Activated effector memory CD4-positive, alpha-beta T cell treated with anti-CD3 and anti-CD28 coated beads, Interleukin-2, amount 50 U/mL, for 16 hours (primary cell): ENCODE measurements at regions not wholly inside any gene's neighbourhood (a gene's known extent, or its start where the extent isn't known, plus 50 kb on each side); places are given as distances from the start of the nearest gene placed in this dataset.
"Not testable (repeated sequence)": the region's sequence is repeated elsewhere in the genome, so short reads cannot be mapped to it uniquely, and the experiment has no call there.

Source experiments
- DNase-seq: peaks from one replicate; pipeline ENCODE4 v3.0.0-alpha.2; 2020

- DNase-seq = no peak
Measured at GRCh38 chr13:44778761-44779484, 202.8 kb upstream of the TSC22D1 start.

GRCh38 chr13:44775290-44775689 is 199.2 kb upstream of the TSC22D1 start:
- DNase-seq = not testable (repeated sequence)

GRCh38 chr13:44770951-44771350 is 194.8 kb upstream of the TSC22D1 start:
- DNase-seq = no peak

- no peak for DNase-seq
Measured at GRCh38 chr13:44769686-44770085, 193.6 kb upstream of the TSC22D1 start.

GRCh38 chr13:44768775-44769581 is 192.8 kb upstream of the TSC22D1 start:
- peak; percentile 70 for DNase-seq

GRCh38 chr13:44768239-44768638 is 192.1 kb upstream of the TSC22D1 start:
- peak; percentile 65 for DNase-seq

GRCh38 chr13:44765001-44765471 is 188.9 kb upstream of the TSC22D1 start:
- DNase-seq = no peak

GRCh38 chr13:44764302-44764692 is 188.2 kb upstream of the TSC22D1 start:
- no peak for DNase-seq

- DNase-seq = no peak
Measured at GRCh38 chr13:44763615-44764301, 187.6 kb upstream of the TSC22D1 start.

GRCh38 chr13:44762911-44763310 is 186.8 kb upstream of the TSC22D1 start:
- no peak for DNase-seq

- DNase-seq = no peak
Measured at GRCh38 chr13:44760434-44760833, 184.3 kb upstream of the TSC22D1 start.

- DNase-seq = no peak
Measured at GRCh38 chr13:44759384-44760360, 183.5 kb upstream of the TSC22D1 start.

GRCh38 chr13:44758630-44759383 is 182.7 kb upstream of the TSC22D1 start:
- no peak for DNase-seq

GRCh38 chr13:44757671-44758070 is 181.5 kb upstream of the TSC22D1 start:
- DNase-seq = no peak

GRCh38 chr13:44756276-44756810 is 180.2 kb upstream of the TSC22D1 start:
- no peak for DNase-seq

- DNase-seq = no peak
Measured at GRCh38 chr13:44755872-44756271, 179.7 kb upstream of the TSC22D1 start.

GRCh38 chr13:44752164-44752563 is 176.0 kb upstream of the TSC22D1 start:
- no peak for DNase-seq

GRCh38 chr13:44750630-44751029 is 174.5 kb upstream of the TSC22D1 start:
- no peak for DNase-seq

- no peak for DNase-seq
Measured at GRCh38 chr13:44749906-44750305, 173.8 kb upstream of the TSC22D1 start.

GRCh38 chr13:44748439-44748838 is 172.3 kb upstream of the TSC22D1 start:
- DNase-seq = no peak

GRCh38 chr13:44747179-44747578 is 171.0 kb upstream of the TSC22D1 start:
- DNase-seq = no peak
